ENCODE measurements at regions not wholly inside any gene's neighbourhood (a gene's known extent, or its start where the extent isn't known, plus 50 kb on each side); places are given as distances from the start of the nearest gene placed in this dataset.

DNA sequence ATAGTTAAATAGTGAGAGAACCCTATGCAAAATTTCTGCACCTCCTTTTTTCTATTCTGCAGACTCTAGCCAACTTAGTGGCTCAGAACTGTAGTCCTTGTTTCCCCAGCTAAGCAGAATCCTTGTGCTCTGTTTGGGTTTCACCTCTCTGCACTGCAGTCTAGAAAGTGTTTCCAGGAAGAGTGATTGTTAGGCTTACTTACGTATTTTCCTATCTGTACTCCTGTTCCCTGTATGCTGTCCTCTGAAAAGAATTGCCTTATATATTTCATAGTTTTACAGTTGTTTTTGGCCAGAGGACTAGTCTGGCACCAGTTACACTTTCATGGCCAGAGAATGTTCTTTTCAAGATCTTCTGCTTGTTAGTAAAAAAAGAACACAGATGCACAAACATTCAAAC, 154.6 kb upstream of the POT1 start:
- no peaks in the 10 kb centered on the region for H3K27me3 Mint-ChIP-seq
- ChIA-PET CTCF (no interaction called here), POLR2A (no interaction called here)
- Histone ChIP-seq H3K27me3 (ENCODE audit: control insufficient read depth in 1 of 2, insufficient read depth in 2 of 2, low read length in 2 of 2) (no peaks in the 10 kb centered on the region), H3K4me3 (ENCODE audit: low read length) (no peak overlapping the region), H3K4me1 (ENCODE audit: insufficient read depth, low read length) (no peaks in the 10 kb centered on the region), H3K27ac (ENCODE audit: low read depth in 1 of 2, low read length in 2 of 2) (no peak overlapping the region), H3K9me3 (ENCODE audit: control insufficient read depth in 1 of 2, insufficient read depth in 1 of 2, low read length in 2 of 2) (no peaks in the 10 kb centered on the region), H3K36me3 (ENCODE audit: insufficient read depth, low read length) (no peaks in the 10 kb centered on the region)
- no peak overlapping the region for H3K4me3 Mint-ChIP-seq
- intact Hi-C loops (cut with DNase I, micrococcal nuclease), result no loop called here
- no peaks in the 10 kb centered on the region for H3K9me3 Mint-ChIP-seq
- TF ChIP-seq, protein P1, sequence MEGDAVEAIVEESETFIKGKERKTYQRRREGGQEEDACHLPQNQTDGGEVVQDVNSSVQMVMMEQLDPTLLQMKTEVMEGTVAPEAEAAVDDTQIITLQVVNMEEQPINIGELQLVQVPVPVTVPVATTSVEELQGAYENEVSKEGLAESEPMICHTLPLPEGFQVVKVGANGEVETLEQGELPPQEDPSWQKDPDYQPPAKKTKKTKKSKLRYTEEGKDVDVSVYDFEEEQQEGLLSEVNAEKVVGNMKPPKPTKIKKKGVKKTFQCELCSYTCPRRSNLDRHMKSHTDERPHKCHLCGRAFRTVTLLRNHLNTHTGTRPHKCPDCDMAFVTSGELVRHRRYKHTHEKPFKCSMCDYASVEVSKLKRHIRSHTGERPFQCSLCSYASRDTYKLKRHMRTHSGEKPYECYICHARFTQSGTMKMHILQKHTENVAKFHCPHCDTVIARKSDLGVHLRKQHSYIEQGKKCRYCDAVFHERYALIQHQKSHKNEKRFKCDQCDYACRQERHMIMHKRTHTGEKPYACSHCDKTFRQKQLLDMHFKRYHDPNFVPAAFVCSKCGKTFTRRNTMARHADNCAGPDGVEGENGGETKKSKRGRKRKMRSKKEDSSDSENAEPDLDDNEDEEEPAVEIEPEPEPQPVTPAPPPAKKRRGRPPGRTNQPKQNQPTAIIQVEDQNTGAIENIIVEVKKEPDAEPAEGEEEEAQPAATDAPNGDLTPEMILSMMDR (IDR thresholded peaks at IDR 0.05), result no peak
- DNase-seq (no peak), ATAC-seq (ENCODE audit: poor library complexity) (no peak)
- H3K36me3 Mint-ChIP-seq (ENCODE audit: low read depth), result no peaks in the 10 kb centered on the region
- no peak overlapping the region for H3K27ac Mint-ChIP-seq
- no peaks in the 10 kb centered on the region for H3K4me1 Mint-ChIP-seq (ENCODE audit: low read depth)

DNA sequence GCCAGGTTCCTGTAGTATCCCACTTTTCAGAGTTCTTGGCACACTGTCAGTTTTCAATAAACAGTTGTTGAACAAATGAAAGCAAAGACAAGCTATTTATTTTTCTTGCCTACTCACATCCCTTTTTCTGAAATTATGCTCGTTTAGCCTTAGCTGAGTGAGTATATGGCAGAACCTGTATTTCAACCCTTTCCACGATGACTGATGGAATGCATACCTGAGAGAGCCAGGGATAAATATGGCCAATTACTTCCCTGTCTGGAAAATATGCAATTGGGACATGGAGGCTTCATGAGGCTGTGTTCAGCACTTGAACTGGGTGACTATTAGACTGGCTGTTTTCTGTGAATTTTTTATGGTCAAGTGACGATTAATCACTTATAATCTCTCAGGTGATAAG, 144.5 kb upstream of the POT1 start:
- Mint-ChIP-seq H3K27me3 (no peaks in the 10 kb centered on the region), H3K27ac (no peak overlapping the region), H3K4me1 (ENCODE audit: low read depth) (no peaks in the 10 kb centered on the region), H3K36me3 (ENCODE audit: low read depth) (no peaks in the 10 kb centered on the region), H3K4me3 (no peak overlapping the region), H3K9me3 (peaks cover 2% of the 10 kb centered on the region)
- no peak overlapping the region for H3K27ac ChIP-seq (ENCODE audit: low read depth in 1 of 2, low read length in 2 of 2)
- H3K4me3 ChIP-seq (ENCODE audit: low read length), result no peak overlapping the region
- POLR2A ChIA-PET, result no interaction called here
- ATAC-seq (ENCODE audit: poor library complexity), result no peak
- no peaks in the 10 kb centered on the region for H3K9me3 ChIP-seq (ENCODE audit: control insufficient read depth in 1 of 2, insufficient read depth in 1 of 2, low read length in 2 of 2)
- intact Hi-C loops (cut with DNase I, micrococcal nuclease), result no loop called here
- no peak for DNase-seq
- CTCF ChIA-PET, result no interaction called here
- no peaks in the 10 kb centered on the region for H3K36me3 ChIP-seq (ENCODE audit: insufficient read depth, low read length)
- no peaks in the 10 kb centered on the region for H3K4me1 ChIP-seq (ENCODE audit: insufficient read depth, low read length)
- no peaks in the 10 kb centered on the region for H3K27me3 ChIP-seq (ENCODE audit: control insufficient read depth in 1 of 2, insufficient read depth in 2 of 2, low read length in 2 of 2)
- TF ChIP-seq, protein P1 (IDR thresholded peaks at IDR 0.05), result no peak

DNA sequence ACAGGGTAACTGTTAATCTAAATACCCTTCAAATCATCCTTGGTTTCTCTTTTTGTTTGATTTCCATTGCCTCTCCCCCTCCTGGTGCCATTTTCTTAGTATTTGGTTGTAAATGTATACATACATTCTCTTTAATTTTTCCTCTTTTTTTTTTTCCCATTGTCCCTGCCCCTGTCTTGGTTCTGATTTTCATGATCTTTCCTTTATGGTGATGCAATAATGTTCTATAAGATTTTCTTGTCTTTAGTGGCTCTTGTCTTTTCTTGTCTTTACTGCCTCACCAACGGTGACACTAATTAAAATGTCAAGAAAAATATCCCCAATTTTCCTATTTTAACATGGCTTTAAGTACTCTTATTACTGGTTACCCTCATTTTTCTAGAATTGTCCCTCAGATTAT, 135.9 kb upstream of the POT1 start:
- H3K27ac Mint-ChIP-seq, result no peak overlapping the region
- intact Hi-C loops (cut with DNase I, micrococcal nuclease), result no loop called here
- no peak overlapping the region for H3K4me3 Mint-ChIP-seq
- peaks cover 0 to 4% of the 10 kb centered on the region in 2 experiments for H3K9me3 ChIP-seq (ENCODE audit: control insufficient read depth in 1 of 2, insufficient read depth in 1 of 2, low read length in 2 of 2)
- no peaks in the 10 kb centered on the region for H3K36me3 ChIP-seq (ENCODE audit: insufficient read depth, low read length)
- no peaks in the 10 kb centered on the region for H3K4me1 ChIP-seq (ENCODE audit: insufficient read depth, low read length)
- CTCF ChIA-PET, result no interaction called here
- no peaks in the 10 kb centered on the region for H3K4me1 Mint-ChIP-seq (ENCODE audit: low read depth)
- DNase-seq, result no peak
- H3K27ac ChIP-seq (ENCODE audit: low read depth in 1 of 2, low read length in 2 of 2), result no peak overlapping the region
- no peaks in the 10 kb centered on the region for H3K36me3 Mint-ChIP-seq (ENCODE audit: low read depth)
- no peaks in the 10 kb centered on the region for H3K27me3 Mint-ChIP-seq
- H3K9me3 Mint-ChIP-seq, result no peaks in the 10 kb centered on the region
- TF ChIP-seq, protein P1 (IDR thresholded peaks at IDR 0.05), result no peak
- H3K4me3 ChIP-seq (ENCODE audit: low read length), result no peak overlapping the region
- ATAC-seq (ENCODE audit: poor library complexity), result no peak
- H3K27me3 ChIP-seq (ENCODE audit: control insufficient read depth in 1 of 2, insufficient read depth in 2 of 2, low read length in 2 of 2), result no peaks in the 10 kb centered on the region
- POLR2A ChIA-PET, result no interaction called here

All from CD4-positive, alpha-beta T cell (primary cell).